Neural cell (in vitro differentiated cells): ENCODE measurements at regions not wholly inside any gene's neighbourhood (a gene's known extent, or its start where the extent isn't known, plus 50 kb on each side); places are given as distances from the start of the nearest gene placed in this dataset.

Source experiments
- H2AFZ ChIP-seq: fragments of 200-600, 300-800 bp; sonication (generic), shearing (Covaris generic); 2 replicates; pipeline ENCODE4 v1.6.0; 2014; ENCODE audit warnings: low read depth, mild to moderate bottlenecking, antibody characterized with exemption, low read length, moderate library complexity
- H3F3A ChIP-seq: fragments of 200-600 bp; shearing (Covaris generic); 2 replicates; pipeline ENCODE4 v1.6.1; 2016; ENCODE audit warnings: mild to moderate bottlenecking, moderate library complexity, mixed read lengths, antibody characterized with exemption, low read length; ENCODE audit not compliant: insufficient read depth, poor library complexity, severe bottlenecking
- H3K27ac ChIP-seq: fragments of 200-600, 300-800 bp; sonication (generic), shearing (Covaris generic); 2 replicates; pipeline ENCODE4 v1.5.1; 2014; ENCODE audit warnings: mild to moderate bottlenecking, low read length, moderate library complexity
- H3K27me3 ChIP-seq: fragments of 300-800, 200-600 bp; sonication (generic), shearing (Covaris generic); 2 replicates; pipeline ENCODE4 v1.6.0; 2014; ENCODE audit warnings: mild to moderate bottlenecking, low read depth, low read length, moderate library complexity; ENCODE audit not compliant: insufficient read depth
- H3K36me3 ChIP-seq: fragments of 300-800, 200-600 bp; sonication (generic), shearing (Covaris generic); 2 replicates; pipeline ENCODE4 v1.5.1; 2014; ENCODE audit warnings: mild to moderate bottlenecking, antibody characterized with exemption, low read length, moderate library complexity; ENCODE audit not compliant: insufficient read depth
- H3K4me2 ChIP-seq: fragments of 300-800, 200-600 bp; sonication (generic), shearing (Covaris generic); 2 replicates; pipeline ENCODE4 v1.6.0; 2014; ENCODE audit warnings: mild to moderate bottlenecking, low read length
- H3K4me3 ChIP-seq: fragments of 300-800, 200-600 bp; sonication (generic), shearing (Covaris generic); 2 replicates; pipeline ENCODE4 v1.5.1; 2014; ENCODE audit warnings: mild to moderate bottlenecking, low read length, moderate library complexity
- H3K79me2 ChIP-seq: fragments of 200-600 bp; shearing (Covaris generic); replicated peaks from 2 replicates; pipeline ENCODE4 v1.6.0; 2014; ENCODE audit warnings: mild to moderate bottlenecking, low read length, moderate library complexity; ENCODE audit not compliant: insufficient read depth
- H3K9ac ChIP-seq: fragments of 300-800, 200-600 bp; sonication (generic), shearing (Covaris generic); 2 replicates; pipeline ENCODE4 v1.6.1; 2016; ENCODE audit warnings: mild to moderate bottlenecking, low read length, mixed read lengths
- H3K9me2 ChIP-seq: fragments of 200-600 bp; shearing (Covaris generic); 2 replicates; pipeline ENCODE4 v1.6.1; 2016; ENCODE audit warnings: mild to moderate bottlenecking, low read length, mixed read lengths; ENCODE audit not compliant: insufficient read depth
- H3K9me3 ChIP-seq: fragments of 200-600, 300-800 bp; sonication (generic), shearing (Covaris generic); 2 replicates; pipeline ENCODE4 v1.6.1; 2016; ENCODE audit warnings: mild to moderate bottlenecking, mixed run types, low read length, moderate library complexity, mixed read lengths
- H4K20me1 ChIP-seq: fragments of 200-600 bp; shearing (Covaris generic); 2 replicates; pipeline ENCODE4 v1.6.1; 2016; ENCODE audit warnings: mild to moderate bottlenecking, mixed run types; ENCODE audit not compliant: insufficient read depth
- CTCF ChIP-seq: fragments of 450-650 bp; IDR thresholded peaks from 2 replicates; pipeline ENCODE4 v1.5.1; 2014; ENCODE audit warnings: antibody characterized with exemption, mild to moderate bottlenecking, moderate library complexity; ENCODE audit not compliant: poor library complexity, severe bottlenecking
- EP300 ChIP-seq: fragments of 450-650 bp; conservative IDR thresholded peaks from 2 replicates; pipeline ENCODE4 v1.6.1; 2014; ENCODE audit warnings: antibody characterized with exemption, mild to moderate bottlenecking, moderate library complexity; ENCODE audit not compliant: poor library complexity, severe bottlenecking
- EZH2 ChIP-seq: fragments of 200-600, 300-800 bp; shearing (Covaris generic), sonication (generic); IDR thresholded peaks from 2 replicates; pipeline ENCODE4 v1.6.1; 2014; ENCODE audit warnings: antibody characterized with exemption, low read length, borderline replicate concordance, mild to moderate bottlenecking; ENCODE audit not compliant: insufficient read depth, poor library complexity, severe bottlenecking
- MXI1 ChIP-seq: fragments of 450-650 bp; conservative IDR thresholded peaks from 2 replicates; pipeline ENCODE4 v1.6.1; 2014; ENCODE audit warnings: antibody characterized with exemption, mild to moderate bottlenecking; ENCODE audit not compliant: poor library complexity, severe bottlenecking
- POLR2AphosphoS5 ChIP-seq: IDR thresholded peaks from 2 replicates; pipeline ENCODE4 v1.6.1; 2012
- RAD21 ChIP-seq: fragments of 450-650 bp; conservative IDR thresholded peaks from 2 replicates; pipeline ENCODE4 v1.6.1; 2014; ENCODE audit warnings: antibody characterized with exemption, mild to moderate bottlenecking, moderate library complexity
- REST ChIP-seq: IDR thresholded peaks from 2 replicates; pipeline ENCODE4 v1.6.1; 2012; ENCODE audit warnings: borderline replicate concordance
- SMC3 ChIP-seq: fragments of 450-650 bp; conservative IDR thresholded peaks from 2 replicates; pipeline ENCODE4 v1.6.1; 2014; ENCODE audit warnings: antibody characterized with exemption, mild to moderate bottlenecking, moderate library complexity; ENCODE audit not compliant: poor library complexity
- TAF1 ChIP-seq: IDR thresholded peaks from 2 replicates; pipeline ENCODE4 v1.6.1; 2012; ENCODE audit warnings: low read depth

DNA sequence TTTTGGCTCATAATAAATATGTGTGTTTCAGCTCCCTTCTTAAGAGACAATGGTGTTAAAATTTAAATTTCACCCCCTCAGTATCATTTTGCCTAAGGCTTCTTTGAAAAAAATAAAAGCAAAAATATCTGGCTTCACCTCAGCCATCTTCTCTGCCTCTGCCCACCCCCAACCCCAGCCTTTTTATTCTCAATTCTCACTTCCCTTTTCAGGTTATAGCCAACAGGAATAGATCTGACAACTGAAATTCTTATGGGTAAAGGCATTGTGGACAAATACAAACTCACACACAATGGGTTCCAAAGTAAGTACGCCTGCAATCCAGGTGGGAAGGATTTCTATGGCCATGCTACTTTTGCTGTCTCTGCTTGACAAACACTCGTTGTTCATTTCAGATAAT is 399.0 kb upstream of the ARRDC4 start:
- Histone ChIP-seq H3K9me2 (no peaks in the 10 kb centered on the region), H3K9me3 (no peaks in the 10 kb centered on the region), H2AFZ (no peak overlapping the region), H4K20me1 (no peaks in the 10 kb centered on the region), H3K27ac (no peak overlapping the region), H3F3A (no peaks in the 10 kb centered on the region), H3K79me2 (no peaks in the 10 kb centered on the region), H3K9ac (no peak overlapping the region), H3K27me3 (no peaks in the 10 kb centered on the region), H3K4me2 (no peak overlapping the region), H3K36me3 (no peaks in the 10 kb centered on the region), H3K4me3 (no peak overlapping the region)
- TF ChIP-seq EP300 (no peak), MXI1 (no peak), REST (no peak), POLR2AphosphoS5 (no peak), RAD21 (no peak), CTCF (no peak), SMC3 (no peak), TAF1 (no peak), EZH2 (no peak)

DNA sequence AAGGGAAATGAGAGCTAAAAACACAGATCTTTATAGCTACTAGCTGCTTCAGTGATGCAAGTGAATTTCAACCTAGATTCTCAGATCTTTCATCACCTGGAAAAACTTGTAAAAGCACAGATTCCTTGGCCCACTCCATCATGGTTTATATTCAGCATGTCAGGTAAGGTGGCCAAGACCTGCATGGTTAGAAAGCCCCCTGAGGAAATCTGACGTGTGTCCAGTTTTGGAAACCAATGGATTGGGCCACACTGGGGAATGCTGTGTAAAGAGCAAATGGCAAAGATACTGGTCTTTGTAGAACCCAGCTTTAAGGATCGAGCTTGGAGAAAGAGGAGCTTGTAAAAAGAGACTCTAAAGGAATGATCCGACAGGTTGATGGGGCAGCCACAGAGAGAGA is 397.0 kb upstream of the ARRDC4 start:
- no peaks in the 10 kb centered on the region for H3K27me3 ChIP-seq
- H3K36me3 ChIP-seq, result no peaks in the 10 kb centered on the region
- no peak overlapping the region for H2AFZ ChIP-seq
- no peak overlapping the region for H3K9ac ChIP-seq
- no peak overlapping the region for H3K4me2 ChIP-seq
- no peak overlapping the region for H3K27ac ChIP-seq
- no peaks in the 10 kb centered on the region for H3K9me2 ChIP-seq
- H3K79me2 ChIP-seq, result no peaks in the 10 kb centered on the region
- H3K9me3 ChIP-seq, result no peaks in the 10 kb centered on the region
- H4K20me1 ChIP-seq, result no peaks in the 10 kb centered on the region
- TF ChIP-seq SMC3 (no peak), REST (no peak), MXI1 (no peak), EZH2 (no peak), RAD21 (no peak), EP300 (no peak), CTCF (no peak), POLR2AphosphoS5 (no peak), TAF1 (no peak)
- H3F3A ChIP-seq, result no peaks in the 10 kb centered on the region
- H3K4me3 ChIP-seq, result no peak overlapping the region
